ENCODE measurements at regions not wholly inside any gene's neighbourhood (a gene's known extent, or its start where the extent isn't known, plus 50 kb on each side); places are given as distances from the start of the nearest gene placed in this dataset.
"Not testable (repeated sequence)": the region's sequence is repeated elsewhere in the genome, so short reads cannot be mapped to it uniquely, and the experiment has no call there.

DNA sequence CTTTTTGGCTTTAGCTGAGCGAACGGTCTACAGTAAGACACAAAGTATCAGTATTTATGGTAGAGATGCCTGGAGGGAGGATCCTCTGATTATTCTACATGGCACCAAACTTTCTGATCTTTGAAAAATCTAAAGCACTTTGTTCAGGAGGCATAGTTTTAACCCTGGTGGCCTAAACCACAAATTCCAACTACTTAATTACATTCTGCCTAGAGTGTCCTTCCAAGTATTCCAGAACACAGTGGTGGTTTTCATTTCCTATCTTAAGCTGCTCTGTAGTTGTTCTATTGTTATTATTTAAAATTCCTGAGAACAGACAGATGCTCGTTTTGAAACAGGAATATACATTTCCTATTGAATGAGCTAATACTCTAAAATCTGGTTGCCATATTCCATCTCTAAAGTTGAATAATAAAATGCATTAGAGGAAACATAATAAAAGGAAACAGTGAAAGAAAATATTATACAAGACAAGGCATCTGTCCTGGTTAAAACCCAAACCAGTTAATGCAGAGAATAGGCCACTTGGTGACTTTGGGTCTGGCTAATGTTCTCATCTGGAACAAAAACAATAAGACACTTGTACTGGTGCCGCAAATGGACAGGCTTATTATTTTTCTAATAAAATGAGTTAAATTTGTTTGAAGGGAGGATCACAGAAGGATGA is 657.4 kb downstream of the SPRY1 start:
- no peak for DNase-seq
- TF ChIP-seq GATA1 (IDR thresholded peaks at IDR 0.05; ENCODE audit: low read depth, low read length): no peak
- TF ChIP-seq POLR2A (IDR thresholded peaks at IDR 0.05; ENCODE audit: low read length): no peak

DNA sequence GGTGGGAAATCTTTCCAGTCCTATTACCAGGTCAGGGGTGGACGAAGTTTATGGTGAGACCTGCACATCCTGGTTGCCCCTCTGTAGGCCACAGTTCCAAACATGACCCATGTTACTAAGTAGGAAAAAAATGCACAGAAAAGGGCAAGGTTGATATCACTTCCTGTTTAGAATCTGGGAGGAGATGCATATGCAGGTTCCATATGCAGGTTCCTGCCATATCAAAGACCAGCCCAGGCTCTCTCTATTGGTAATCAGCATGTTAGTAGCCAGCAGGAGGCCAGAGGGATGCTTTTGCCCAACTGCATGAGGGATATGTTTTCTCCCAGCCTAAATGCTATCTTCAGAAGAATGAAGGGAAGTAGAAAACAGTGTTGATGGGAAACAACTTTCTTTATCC is 657.2 kb downstream of the ANKRD50 start:
- DNase-seq: no peak
- TF ChIP-seq GATA1 (IDR thresholded peaks at IDR 0.05; ENCODE audit: low read depth, low read length) (no peak), POLR2A (IDR thresholded peaks at IDR 0.05; ENCODE audit: low read length) (no peak)

DNA sequence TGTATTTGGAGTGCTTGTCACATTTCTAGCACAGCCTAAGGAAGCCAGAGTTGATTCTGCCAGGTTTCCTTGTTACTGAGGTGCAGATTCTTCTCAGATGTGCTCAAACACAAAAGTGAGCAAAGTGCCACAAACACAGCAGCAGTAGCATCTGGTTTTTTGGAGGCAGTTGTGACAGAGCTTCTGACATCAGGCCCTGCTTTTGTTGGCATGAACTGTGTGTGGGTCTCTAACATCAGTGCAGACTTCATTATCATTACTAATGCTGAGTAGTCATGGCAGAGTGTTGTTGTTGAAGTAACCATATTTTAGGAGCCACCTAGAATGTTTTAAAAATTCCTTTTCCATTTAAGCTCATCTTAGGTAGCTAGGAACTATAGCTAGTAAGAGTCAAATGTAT is 656.6 kb downstream of the ANKRD50 start:
- no peak for DNase-seq

DNA sequence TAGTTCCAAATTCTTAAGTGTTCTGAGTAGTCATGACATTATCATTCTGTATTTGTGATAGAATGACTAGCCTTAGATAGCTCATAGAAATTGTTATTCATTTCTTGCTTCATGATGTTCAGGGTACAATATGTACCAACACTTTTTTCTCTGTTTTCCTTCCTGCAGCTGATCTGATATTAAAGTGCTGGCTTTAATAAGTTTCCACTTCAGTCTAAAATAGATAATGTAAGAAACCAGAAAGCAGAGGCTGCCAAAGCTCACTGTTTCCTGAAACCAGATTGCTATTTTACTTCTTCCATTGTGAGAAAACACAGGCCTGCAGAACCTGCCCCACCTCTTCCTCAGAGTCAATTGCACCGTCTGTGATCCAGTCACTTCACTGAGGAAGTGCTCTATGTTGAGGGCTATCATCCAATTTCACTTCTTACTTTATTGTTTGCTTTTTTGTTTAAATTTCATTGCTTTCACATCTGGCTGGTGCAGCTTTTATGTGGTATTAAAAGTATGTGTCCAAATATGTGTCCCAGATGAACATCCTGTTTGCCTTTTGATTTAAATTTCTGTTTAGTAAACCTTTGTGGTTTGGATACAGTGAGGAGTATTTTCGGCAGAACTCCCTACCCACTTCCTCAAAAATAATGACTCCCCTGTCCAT is 652.1 kb downstream of the ANKRD50 start:
- DNase-seq: no peak
- TF ChIP-seq POLR2A (IDR thresholded peaks at IDR 0.05; ENCODE audit: low read length): peak; percentile 15
- no peak for TF ChIP-seq GATA1 (IDR thresholded peaks at IDR 0.05; ENCODE audit: low read depth, low read length)

More for the DNA sequence above, 656.6 kb downstream of the ANKRD50 start:
- TF ChIP-seq POLR2A (IDR thresholded peaks at IDR 0.05; ENCODE audit: low read length): no peak
- no peak for TF ChIP-seq GATA1 (IDR thresholded peaks at IDR 0.05; ENCODE audit: low read depth, low read length)

DNA sequence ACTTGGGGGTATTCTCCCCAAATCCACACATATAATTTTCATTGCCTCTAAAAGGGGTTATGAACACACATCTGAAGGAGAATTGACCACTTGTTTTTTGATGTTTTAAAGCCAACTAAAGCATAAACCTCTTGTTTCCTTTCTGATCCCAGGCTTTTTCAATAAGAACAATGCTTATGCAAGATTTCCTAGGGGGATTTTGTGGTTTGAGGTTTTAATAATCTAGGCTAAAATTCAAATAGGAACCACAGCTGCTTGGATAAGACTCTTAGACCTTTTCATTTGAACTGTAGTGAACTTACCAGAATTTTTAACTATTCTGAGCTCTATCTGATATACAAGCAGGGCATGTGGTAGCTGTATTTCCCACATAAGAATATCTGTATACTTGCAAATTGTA is 651.1 kb downstream of the ANKRD50 start:
- TF ChIP-seq POLR2A (IDR thresholded peaks at IDR 0.05; ENCODE audit: low read length) (no peak), GATA1 (IDR thresholded peaks at IDR 0.05; ENCODE audit: low read depth, low read length) (no peak)
- DNase-seq: no peak

DNA sequence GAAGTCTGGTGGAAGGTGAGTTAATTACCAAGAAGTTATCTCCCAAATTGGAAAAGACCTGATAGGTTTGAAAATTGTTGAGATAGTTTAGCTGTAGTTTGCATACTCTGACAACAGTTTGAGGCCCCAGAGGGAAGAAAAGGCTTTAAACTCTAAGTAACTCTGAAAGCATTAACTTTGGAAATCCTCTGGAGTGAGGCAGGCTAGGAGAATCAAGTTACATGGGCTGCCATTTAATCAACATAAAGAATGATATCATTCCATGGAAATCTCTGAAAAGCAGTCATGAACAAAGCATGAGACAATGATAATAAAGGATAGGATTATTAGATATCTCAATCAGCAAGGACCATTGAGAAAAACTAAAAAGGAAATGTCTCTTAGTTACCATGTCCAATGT is 647.1 kb downstream of the ANKRD50 start:
- TF ChIP-seq GATA1 (IDR thresholded peaks at IDR 0.05; ENCODE audit: low read depth, low read length) (no peak), POLR2A (IDR thresholded peaks at IDR 0.05; ENCODE audit: low read length) (no peak)
- no peak for DNase-seq

DNA sequence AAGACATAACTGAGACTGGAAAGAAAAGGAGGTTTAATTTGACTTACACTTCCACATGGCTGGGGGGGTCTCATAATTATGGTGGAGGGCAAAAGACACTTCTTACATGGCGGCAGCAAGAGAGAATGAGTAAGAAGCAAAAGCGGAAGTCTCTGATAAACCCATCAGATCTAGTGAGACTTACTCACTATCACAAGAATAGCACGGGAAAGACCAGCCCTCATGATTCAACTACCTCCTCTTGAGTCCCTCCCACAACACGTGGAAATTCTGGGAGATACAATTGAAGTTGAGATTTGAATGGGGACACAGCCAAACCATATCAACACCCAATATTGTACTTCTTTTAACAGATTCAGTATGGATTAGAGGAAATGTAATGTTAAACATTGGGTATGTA is 646.6 kb downstream of the ANKRD50 start:
- TF ChIP-seq POLR2A (IDR thresholded peaks at IDR 0.05; ENCODE audit: low read length) (no peak), GATA1 (IDR thresholded peaks at IDR 0.05; ENCODE audit: low read depth, low read length) (no peak)
- no peak for DNase-seq

DNA sequence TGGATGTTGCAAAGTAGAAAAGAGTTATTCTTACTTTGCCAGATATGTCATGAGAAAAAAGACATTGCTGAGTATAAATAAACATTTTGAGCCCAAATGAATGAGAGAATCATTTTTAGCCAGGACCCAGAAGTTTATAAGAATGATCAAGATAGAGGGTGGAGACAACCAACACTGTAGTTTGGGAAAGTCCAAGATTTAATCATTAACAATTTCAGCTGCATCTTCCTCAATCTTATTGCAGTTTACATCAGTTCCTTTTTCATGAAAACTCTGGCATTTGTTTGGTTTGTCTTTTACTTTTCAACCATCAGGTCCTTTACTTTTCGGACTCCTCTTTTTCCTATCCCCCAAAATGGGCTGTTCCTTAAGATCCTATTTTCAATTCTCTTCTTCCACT is 645.9 kb downstream of the ANKRD50 start:
- no peak for DNase-seq
- TF ChIP-seq GATA1 (IDR thresholded peaks at IDR 0.05; ENCODE audit: low read depth, low read length) (no peak), POLR2A (IDR thresholded peaks at IDR 0.05; ENCODE audit: low read length) (no peak)

DNA sequence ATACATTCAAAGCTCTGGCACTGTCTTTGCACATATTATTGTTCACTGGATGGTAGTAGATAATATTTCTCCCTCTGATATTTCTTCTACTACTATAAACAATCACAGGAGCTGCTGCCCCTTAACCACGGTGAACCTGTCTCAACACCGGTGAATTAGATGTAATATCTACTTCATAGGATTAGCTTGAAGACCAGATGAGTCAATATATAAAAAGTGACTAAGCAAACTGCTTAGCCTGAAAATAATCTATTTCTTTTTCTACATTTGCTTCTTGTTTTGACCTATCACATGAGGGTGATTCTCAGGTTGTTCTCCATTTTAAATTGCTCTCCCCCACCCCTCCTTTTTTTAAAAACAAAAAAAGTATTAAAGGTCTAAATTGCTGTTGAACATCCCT is 645.5 kb downstream of the ANKRD50 start:
- DNase-seq: no peak
- TF ChIP-seq POLR2A (IDR thresholded peaks at IDR 0.05; ENCODE audit: low read length) (no peak), GATA1 (IDR thresholded peaks at IDR 0.05; ENCODE audit: low read depth, low read length) (no peak)

DNA sequence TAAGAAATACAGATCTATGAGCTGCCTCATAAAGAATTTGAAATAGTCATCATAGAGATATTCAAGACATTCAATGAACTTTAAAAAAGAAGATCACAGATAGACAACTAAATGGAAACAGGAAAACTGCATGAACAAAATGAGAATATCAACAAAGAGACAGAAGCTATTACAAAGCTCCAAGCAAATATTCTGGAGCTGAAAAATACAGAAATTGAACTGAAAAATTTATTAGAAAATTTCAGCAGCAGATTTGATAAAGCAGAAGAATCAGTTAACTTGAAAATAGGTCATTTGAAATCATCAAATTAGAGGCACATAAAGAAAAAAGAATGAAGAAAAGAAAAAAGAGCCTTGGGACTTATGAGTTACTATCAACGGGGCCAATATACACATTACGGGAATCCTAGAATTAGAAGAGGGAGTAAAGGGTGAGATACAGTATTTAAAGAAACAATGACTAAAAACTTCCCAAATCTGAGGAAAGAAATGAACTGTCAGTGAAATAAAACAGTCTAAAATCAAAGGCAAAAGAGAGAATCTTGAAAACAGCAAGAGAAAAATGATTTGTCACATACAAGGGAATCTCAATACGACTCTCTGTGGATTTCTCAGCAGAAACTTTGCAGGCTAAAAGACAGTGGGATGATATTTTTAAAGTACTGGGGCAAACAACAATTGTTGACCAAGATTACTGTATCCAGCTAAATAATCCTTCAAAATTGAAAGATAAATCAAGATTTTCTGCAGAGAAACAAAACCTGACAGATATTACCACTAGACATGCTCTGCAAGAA is 641.6 kb downstream of the ANKRD50 start:
- DNase-seq: no peak
- TF ChIP-seq GATA1 (IDR thresholded peaks at IDR 0.05; ENCODE audit: low read depth, low read length): no peak
- no peak for TF ChIP-seq POLR2A (IDR thresholded peaks at IDR 0.05; ENCODE audit: low read length)

DNA sequence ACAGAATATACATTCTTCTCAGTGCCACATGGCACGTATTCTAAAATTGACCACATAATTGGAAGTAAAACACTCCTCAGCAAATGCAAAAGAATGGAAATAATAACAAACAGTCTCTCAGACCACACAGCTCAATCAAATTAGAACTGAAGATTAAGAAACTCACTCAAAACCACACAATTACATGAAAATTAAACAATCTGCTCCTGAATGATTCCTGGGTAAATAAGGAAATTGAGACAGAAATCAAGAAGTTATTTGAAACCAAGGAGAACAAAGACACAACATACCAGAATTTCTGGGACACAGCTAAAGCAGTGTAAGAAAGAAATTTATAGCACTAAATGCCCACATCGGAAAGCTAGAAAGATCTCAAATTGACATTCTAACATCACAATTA is 637.3 kb downstream of the ANKRD50 start:
- DNase-seq: not testable (repeated sequence)

DNA sequence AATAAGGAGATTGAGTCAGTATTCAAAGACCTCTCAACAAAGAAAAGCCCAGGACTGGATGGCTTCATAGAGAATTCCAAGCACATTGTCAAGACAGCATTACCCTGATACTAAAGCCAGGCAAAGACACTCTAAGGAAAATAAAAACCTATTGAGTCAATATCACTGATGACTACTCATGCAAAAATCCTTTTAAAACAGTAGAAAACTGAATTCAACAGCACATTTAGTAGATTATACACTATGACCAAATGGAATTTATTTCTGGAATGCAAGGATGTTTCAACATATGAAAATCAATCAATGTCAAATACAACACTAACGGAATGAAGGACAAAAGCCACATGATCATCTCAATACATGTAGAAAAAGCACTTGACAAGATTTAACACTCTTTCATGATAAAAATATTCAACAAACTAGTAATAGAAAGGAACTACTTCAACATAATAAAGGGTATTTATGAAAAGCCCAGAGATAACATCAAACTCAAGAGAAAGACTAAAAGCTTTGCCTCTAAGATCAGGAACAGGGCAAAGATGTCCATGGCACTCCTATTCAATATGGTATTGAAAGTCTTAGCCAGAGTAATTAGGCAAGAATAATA is 633.3 kb downstream of the ANKRD50 start:
- DNase-seq: no peak
- TF ChIP-seq POLR2A (IDR thresholded peaks at IDR 0.05; ENCODE audit: low read length): no peak
- TF ChIP-seq GATA1 (IDR thresholded peaks at IDR 0.05; ENCODE audit: low read depth, low read length): no peak

DNA sequence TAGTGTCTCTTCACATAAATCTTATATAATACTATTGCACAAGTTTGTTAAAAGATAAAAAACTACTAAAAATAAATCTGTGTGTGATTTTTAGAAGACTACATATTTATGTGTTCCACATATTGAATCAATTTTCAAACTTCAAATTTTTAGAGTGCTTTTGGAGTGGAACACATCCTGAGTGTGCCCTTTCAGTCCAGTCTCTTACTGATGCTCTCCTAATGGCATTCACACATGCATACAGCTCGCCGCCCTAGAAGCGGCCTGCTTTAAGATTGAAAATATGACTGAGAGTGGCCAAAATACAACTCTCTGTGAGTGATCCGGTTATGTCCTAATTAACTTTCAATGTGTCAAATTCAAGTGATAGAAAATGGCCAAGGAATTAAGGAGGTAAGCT is 628.8 kb downstream of the ANKRD50 start:
- TF ChIP-seq POLR2A (IDR thresholded peaks at IDR 0.05; ENCODE audit: low read length) (no peak), GATA1 (IDR thresholded peaks at IDR 0.05; ENCODE audit: low read depth, low read length) (no peak)
- no peak for DNase-seq

DNA sequence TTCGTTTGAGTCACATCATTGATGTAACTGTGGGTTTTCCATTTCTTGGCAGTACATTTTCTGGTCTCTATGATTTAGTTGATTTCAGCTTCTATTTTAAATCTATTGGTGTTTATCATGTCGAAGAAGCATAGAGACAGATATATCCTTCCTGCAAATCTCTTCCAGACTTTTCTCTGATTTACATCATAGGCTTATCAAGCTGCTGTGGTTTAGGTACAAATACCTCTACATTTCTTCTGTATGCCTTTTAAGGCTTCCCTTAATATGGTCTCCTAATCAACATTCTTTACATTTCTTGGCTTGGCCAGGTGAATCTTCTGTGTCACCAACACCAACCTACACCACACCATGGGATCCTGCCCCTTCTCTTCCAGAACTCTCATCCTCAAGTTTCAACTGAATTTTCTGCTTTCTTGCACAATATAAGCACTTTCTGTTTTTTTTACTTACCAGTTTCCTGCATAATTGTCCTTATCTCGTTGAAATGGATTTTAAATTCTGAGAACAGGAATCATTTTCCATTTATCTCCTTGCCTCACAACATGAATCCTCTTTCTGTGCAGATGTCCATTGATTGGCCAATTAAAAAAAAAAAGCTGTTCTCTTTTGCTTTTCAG is 626.9 kb downstream of the ANKRD50 start:
- DNase-seq: no peak
- TF ChIP-seq POLR2A (IDR thresholded peaks at IDR 0.05; ENCODE audit: low read length) (no peak), GATA1 (IDR thresholded peaks at IDR 0.05; ENCODE audit: low read depth, low read length) (no peak)

Measured in erythroblast (primary cell).